Spleen (tissue), 7 donors: ENCODE measurements at regions not wholly inside any gene's neighbourhood (a gene's known extent, or its start where the extent isn't known, plus 50 kb on each side); places are given as distances from the start of the nearest gene placed in this dataset.

Experiments used
- POLR2AphosphoS5 ChIP-seq, 3 donors: sonication (generic); formaldehyde crosslinking; IDR thresholded peaks; one replicate each; pipeline ENCODE4 v1.5.1; 2017; ENCODE audit warnings: antibody characterized with exemption in 3 of 3
- TF ChIP-seq, protein P1 (sequence below), 11 experiments: fragments of 200-600 bp in 7 of 11; fragments of 450-650 bp in 4 of 11; sonication (generic) in 4 of 11; IDR thresholded peaks in 8 of 11; conservative IDR thresholded peaks in 3 of 11; 1 replicate in 7 of 11; 2 replicates in 4 of 11; pipeline versions ENCODE4 v1.4.0 to v1.8.0; 2016 to 2021; ENCODE audit warnings: antibody characterized with exemption in 11 of 11, inconsistent platforms in 4 of 11, mild to moderate bottlenecking in 1 of 11
- donor health status: DM: no; HTN: no; CAD: no; lungs with moderate emphysema.
- donor health status: DM: no; HTN: no; CAD: no.
- donor health status: DM: no; HTN: no; CAD: no.

DNA sequence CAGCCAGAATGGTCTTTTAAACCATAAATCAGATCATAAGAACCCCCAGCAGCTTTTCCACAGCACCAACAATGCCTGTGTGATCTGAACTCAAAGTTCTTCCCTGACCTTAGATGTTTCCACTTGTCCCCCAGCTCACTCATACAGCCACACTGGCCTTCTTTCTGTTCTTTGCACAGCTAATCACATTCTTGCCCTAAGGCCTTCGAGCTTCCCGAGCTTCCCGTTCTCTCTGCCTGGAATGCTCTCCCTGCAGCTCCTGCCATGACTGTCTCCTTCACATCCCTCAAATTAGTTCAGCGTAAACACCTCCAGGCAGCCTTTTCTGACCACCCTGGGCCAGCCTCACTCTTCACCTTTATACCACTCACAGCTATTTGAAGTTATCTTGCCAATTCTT lies 166.8 kb upstream of the NFE2L3 start:
- TF ChIP-seq POLR2AphosphoS5 (IDR thresholded peaks at IDR 0.05): no peak
- TF ChIP-seq, protein P1, sequence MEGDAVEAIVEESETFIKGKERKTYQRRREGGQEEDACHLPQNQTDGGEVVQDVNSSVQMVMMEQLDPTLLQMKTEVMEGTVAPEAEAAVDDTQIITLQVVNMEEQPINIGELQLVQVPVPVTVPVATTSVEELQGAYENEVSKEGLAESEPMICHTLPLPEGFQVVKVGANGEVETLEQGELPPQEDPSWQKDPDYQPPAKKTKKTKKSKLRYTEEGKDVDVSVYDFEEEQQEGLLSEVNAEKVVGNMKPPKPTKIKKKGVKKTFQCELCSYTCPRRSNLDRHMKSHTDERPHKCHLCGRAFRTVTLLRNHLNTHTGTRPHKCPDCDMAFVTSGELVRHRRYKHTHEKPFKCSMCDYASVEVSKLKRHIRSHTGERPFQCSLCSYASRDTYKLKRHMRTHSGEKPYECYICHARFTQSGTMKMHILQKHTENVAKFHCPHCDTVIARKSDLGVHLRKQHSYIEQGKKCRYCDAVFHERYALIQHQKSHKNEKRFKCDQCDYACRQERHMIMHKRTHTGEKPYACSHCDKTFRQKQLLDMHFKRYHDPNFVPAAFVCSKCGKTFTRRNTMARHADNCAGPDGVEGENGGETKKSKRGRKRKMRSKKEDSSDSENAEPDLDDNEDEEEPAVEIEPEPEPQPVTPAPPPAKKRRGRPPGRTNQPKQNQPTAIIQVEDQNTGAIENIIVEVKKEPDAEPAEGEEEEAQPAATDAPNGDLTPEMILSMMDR (IDR thresholded peaks at IDR 0.05 in 8 of 11, conservative IDR thresholded peaks at IDR 0.05 in 3 of 11): no peak
